ENCODE measurements at regions not wholly inside any gene's neighbourhood (a gene's known extent, or its start where the extent isn't known, plus 50 kb on each side); places are given as distances from the start of the nearest gene placed in this dataset.
"Not testable (repeated sequence)": the region's sequence is repeated elsewhere in the genome, so short reads cannot be mapped to it uniquely, and the experiment has no call there.

DNA sequence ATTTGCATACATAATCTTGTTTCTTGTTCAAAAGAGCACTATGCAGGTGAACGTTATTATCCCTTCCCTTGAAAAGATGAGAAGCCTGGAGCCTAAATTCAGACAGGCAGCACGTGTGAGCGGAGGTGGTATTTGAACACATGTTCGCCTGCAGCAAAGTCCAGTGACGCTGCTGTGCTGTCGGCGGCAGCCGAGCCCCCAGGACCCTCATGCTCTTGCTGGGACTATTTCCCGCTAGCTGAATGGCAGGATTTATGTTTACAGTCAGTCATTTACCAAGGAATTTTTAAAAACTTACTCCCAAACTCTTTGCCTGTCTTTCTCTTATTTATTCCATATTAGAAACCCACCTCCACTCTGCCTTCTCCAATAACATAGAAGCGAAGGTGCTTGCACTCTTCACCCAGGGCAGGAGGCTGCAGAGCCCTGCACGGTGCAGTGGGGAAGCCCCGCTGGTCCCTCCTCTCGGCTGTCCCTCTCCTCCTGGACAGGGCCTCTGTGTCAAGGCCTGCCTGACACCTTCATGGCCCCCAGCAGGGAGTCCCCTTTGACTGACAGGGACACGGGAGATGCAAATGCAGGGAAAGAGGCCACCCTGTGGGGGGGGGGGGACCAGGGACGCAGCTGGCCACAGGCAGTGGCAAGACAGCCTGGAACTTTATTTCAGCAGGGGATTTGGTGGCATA is 528.5 kb upstream of the B3GAT1 start:
- no peak for FAIRE-seq

DNA sequence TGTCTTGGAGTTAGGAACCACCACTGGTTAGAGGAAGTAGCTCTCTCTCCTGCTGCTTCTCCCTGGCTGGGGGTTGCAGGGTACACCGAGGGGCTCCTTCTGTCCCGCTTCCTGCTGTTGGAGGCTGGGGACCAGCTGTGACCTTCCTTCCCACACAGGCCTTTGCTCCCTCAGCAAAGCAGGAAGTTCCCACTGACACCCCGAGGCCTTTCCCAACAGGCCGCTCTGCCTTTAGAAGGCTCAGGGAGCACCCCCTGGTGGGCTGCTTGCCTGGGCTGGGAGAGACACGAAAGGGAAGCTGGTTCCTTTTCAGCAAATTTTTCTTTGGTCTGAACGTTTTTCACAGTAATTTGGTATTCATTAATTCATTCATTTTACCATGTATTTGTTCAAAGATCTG is 527.9 kb upstream of the B3GAT1 start:
- H3K9me3 ChIP-seq (ENCODE audit: control insufficient read depth in 2 of 3, insufficient read depth in 1 of 3, low read length in 3 of 3), result no peaks in the 10 kb centered on the region
- H3K4me3 ChIP-seq (ENCODE audit: low read length in 3 of 3), result no peak overlapping the region
- H3K9ac ChIP-seq (ENCODE audit: low read length in 3 of 3), result no peak overlapping the region
- H3K27me3 ChIP-seq (ENCODE audit: control insufficient read depth, insufficient read depth, low read length), result no peaks in the 10 kb centered on the region
- peak in 4 of 5 donors; percentile 41 to 74 (median 49) for DNase-seq
- H3K27ac ChIP-seq (ENCODE audit: low read depth in 2 of 2, low read length in 2 of 2), result no peak overlapping the region
- TF ChIP-seq, protein P1, sequence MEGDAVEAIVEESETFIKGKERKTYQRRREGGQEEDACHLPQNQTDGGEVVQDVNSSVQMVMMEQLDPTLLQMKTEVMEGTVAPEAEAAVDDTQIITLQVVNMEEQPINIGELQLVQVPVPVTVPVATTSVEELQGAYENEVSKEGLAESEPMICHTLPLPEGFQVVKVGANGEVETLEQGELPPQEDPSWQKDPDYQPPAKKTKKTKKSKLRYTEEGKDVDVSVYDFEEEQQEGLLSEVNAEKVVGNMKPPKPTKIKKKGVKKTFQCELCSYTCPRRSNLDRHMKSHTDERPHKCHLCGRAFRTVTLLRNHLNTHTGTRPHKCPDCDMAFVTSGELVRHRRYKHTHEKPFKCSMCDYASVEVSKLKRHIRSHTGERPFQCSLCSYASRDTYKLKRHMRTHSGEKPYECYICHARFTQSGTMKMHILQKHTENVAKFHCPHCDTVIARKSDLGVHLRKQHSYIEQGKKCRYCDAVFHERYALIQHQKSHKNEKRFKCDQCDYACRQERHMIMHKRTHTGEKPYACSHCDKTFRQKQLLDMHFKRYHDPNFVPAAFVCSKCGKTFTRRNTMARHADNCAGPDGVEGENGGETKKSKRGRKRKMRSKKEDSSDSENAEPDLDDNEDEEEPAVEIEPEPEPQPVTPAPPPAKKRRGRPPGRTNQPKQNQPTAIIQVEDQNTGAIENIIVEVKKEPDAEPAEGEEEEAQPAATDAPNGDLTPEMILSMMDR (IDR thresholded peaks at IDR 0.05; ENCODE audit: borderline replicate concordance, extremely low read depth, insufficient read depth), result no peak
- no peaks in the 10 kb centered on the region for H3K36me3 ChIP-seq (ENCODE audit: control insufficient read depth in 2 of 3, insufficient read depth in 3 of 3, low read length in 3 of 3)
- intact Hi-C loops (cut with DNase I), result no loop called here
- FAIRE-seq, result no peak
- no peaks in the 10 kb centered on the region for H3K4me1 ChIP-seq (ENCODE audit: control insufficient read depth in 2 of 3, insufficient read depth in 2 of 3, low read depth in 1 of 3, low read length in 3 of 3)

More for the DNA sequence above, 528.5 kb upstream of the B3GAT1 start:
- intact Hi-C loops (cut with DNase I), result no loop called here
- no peaks in the 10 kb centered on the region for H3K9me3 ChIP-seq (ENCODE audit: control insufficient read depth in 2 of 3, insufficient read depth in 1 of 3, low read length in 3 of 3)
- DNase-seq, result no peak
- H3K27me3 ChIP-seq (ENCODE audit: control insufficient read depth, insufficient read depth, low read length), result no peaks in the 10 kb centered on the region
- no peaks in the 10 kb centered on the region for H3K36me3 ChIP-seq (ENCODE audit: control insufficient read depth in 2 of 3, insufficient read depth in 3 of 3, low read length in 3 of 3)
- no peak overlapping the region for H3K9ac ChIP-seq (ENCODE audit: low read length in 3 of 3)
- H3K4me1 ChIP-seq (ENCODE audit: control insufficient read depth in 2 of 3, insufficient read depth in 2 of 3, low read depth in 1 of 3, low read length in 3 of 3), result no peaks in the 10 kb centered on the region
- no peak overlapping the region for H3K4me3 ChIP-seq (ENCODE audit: low read length in 3 of 3)
- H3K27ac ChIP-seq (ENCODE audit: low read depth in 2 of 2, low read length in 2 of 2), result no peak overlapping the region
- TF ChIP-seq, protein P1 (IDR thresholded peaks at IDR 0.05; ENCODE audit: borderline replicate concordance, extremely low read depth, insufficient read depth), result no peak

DNA sequence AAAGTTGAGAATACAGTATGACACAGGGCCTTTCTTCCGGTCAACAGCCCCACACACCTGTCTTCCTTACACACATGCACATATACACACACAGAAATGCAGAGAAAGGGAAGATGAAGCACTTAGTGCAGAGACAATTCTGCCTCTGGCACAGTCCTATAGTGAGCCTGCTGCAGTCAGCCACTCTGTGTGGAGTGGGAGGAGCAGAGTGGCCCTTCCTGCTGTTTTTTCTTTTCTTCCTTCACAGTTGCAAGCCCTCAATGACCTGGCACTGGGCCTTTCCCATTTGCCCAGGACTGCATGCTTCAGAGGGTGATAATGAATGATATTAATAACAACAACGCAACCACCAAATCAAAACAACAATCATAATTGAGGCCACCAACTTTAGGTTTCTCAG is 527.0 kb upstream of the B3GAT1 start:
- H3K36me3 ChIP-seq (ENCODE audit: control insufficient read depth in 2 of 3, insufficient read depth in 3 of 3, low read length in 3 of 3), result no peaks in the 10 kb centered on the region
- intact Hi-C loops (cut with DNase I), result no loop called here
- no peaks in the 10 kb centered on the region for H3K9me3 ChIP-seq (ENCODE audit: control insufficient read depth in 2 of 3, insufficient read depth in 1 of 3, low read length in 3 of 3)
- no peak overlapping the region for H3K4me3 ChIP-seq (ENCODE audit: low read length in 3 of 3)
- FAIRE-seq, result no peak
- no peaks in the 10 kb centered on the region for H3K27me3 ChIP-seq (ENCODE audit: control insufficient read depth, insufficient read depth, low read length)
- DNase-seq, result no peak
- no peak overlapping the region for H3K27ac ChIP-seq (ENCODE audit: low read depth in 2 of 2, low read length in 2 of 2)
- no peak overlapping the region for H3K9ac ChIP-seq (ENCODE audit: low read length in 3 of 3)
- TF ChIP-seq, protein P1 (IDR thresholded peaks at IDR 0.05; ENCODE audit: borderline replicate concordance, extremely low read depth, insufficient read depth), result no peak
- no peaks in the 10 kb centered on the region for H3K4me1 ChIP-seq (ENCODE audit: control insufficient read depth in 2 of 3, insufficient read depth in 2 of 3, low read depth in 1 of 3, low read length in 3 of 3)

DNA sequence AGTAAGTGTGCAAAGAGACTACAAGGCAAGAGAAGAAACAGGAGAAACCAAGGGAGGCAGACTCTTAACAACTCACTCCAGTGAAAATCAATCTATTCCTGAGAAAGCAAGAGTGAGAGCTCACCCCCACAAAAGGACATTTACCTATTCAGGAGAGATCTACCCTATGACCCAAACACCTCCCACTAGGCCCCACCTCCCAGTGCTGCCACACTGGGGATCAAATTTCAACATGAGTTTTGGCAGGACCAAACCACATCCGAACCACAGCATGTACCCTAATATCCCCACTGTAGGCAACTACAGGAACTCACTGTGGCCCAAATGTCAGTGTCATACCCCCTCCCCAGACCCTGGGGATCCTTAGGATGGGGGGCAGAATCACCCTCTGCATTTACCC is 526.2 kb upstream of the B3GAT1 start:
- no peaks in the 10 kb centered on the region for H3K36me3 ChIP-seq (ENCODE audit: control insufficient read depth in 2 of 3, insufficient read depth in 3 of 3, low read length in 3 of 3)
- no peak overlapping the region for H3K4me3 ChIP-seq (ENCODE audit: low read length in 3 of 3)
- no peak overlapping the region for H3K27ac ChIP-seq (ENCODE audit: low read depth in 2 of 2, low read length in 2 of 2)
- FAIRE-seq, result no peak
- no peaks in the 10 kb centered on the region for H3K27me3 ChIP-seq (ENCODE audit: control insufficient read depth, insufficient read depth, low read length)
- intact Hi-C loops (cut with DNase I), result no loop called here
- no peaks in the 10 kb centered on the region for H3K9me3 ChIP-seq (ENCODE audit: control insufficient read depth in 2 of 3, insufficient read depth in 1 of 3, low read length in 3 of 3)
- DNase-seq, result no peak
- TF ChIP-seq, protein P1 (IDR thresholded peaks at IDR 0.05; ENCODE audit: borderline replicate concordance, extremely low read depth, insufficient read depth), result no peak
- H3K4me1 ChIP-seq (ENCODE audit: control insufficient read depth in 2 of 3, insufficient read depth in 2 of 3, low read depth in 1 of 3, low read length in 3 of 3), result no peaks in the 10 kb centered on the region
- no peak overlapping the region for H3K9ac ChIP-seq (ENCODE audit: low read length in 3 of 3)

DNA sequence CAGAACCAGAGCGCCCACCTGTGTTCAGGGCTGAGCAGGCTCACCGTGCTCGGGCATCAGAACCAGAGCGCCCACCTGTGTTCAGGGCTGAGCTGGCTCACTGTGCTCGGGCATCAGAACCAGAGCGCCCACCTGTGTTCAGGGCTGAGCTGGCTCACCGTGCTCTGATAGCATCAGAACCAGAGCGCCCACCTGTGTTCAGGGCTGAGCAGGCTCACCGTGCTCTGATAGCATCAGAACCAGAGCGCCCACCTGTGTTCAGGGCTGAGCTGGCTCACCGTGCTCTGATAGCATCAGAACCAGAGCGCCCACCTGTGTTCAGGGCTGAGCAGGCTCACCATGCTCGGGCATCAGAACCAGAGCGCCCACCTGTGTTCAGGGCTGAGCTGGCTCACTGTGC is 525.2 kb upstream of the B3GAT1 start:
- FAIRE-seq; H3K9ac ChIP-seq (ENCODE audit: low read length in 3 of 3); intact Hi-C loops (cut with DNase I); H3K27me3 ChIP-seq (ENCODE audit: control insufficient read depth, insufficient read depth, low read length); H3K36me3 ChIP-seq (ENCODE audit: control insufficient read depth in 2 of 3, insufficient read depth in 3 of 3, low read length in 3 of 3); H3K9me3 ChIP-seq (ENCODE audit: control insufficient read depth in 2 of 3, insufficient read depth in 1 of 3, low read length in 3 of 3); H3K4me1 ChIP-seq (ENCODE audit: control insufficient read depth in 2 of 3, insufficient read depth in 2 of 3, low read depth in 1 of 3, low read length in 3 of 3); H3K27ac ChIP-seq (ENCODE audit: low read depth in 2 of 2, low read length in 2 of 2); H3K4me3 ChIP-seq (ENCODE audit: low read length in 3 of 3); DNase-seq: not testable (repeated sequence)
